ENCODE measurements at regions not wholly inside any gene's neighbourhood (a gene's known extent, or its start where the extent isn't known, plus 50 kb on each side); places are given as distances from the start of the nearest gene placed in this dataset.

DNA sequence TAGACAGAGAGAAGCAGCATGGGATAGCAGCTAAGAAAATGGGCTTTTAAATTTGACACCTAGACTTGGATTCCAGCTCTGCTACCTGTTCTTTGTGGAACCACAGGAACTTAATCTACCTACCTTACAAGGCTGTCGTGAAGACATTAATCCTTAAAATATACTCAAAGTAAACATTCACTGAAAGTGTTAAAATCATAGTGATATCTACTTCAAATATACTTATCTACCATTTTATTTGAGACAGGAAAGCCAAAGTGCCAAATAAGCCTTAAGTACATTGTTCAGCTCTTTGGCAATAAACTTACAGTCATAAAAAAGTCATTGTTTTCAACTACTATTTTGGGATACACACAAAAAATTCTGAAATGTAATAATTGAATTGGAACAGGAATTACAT, 295.0 kb upstream of the PITX2 start:
- TF ChIP-seq, protein P1, sequence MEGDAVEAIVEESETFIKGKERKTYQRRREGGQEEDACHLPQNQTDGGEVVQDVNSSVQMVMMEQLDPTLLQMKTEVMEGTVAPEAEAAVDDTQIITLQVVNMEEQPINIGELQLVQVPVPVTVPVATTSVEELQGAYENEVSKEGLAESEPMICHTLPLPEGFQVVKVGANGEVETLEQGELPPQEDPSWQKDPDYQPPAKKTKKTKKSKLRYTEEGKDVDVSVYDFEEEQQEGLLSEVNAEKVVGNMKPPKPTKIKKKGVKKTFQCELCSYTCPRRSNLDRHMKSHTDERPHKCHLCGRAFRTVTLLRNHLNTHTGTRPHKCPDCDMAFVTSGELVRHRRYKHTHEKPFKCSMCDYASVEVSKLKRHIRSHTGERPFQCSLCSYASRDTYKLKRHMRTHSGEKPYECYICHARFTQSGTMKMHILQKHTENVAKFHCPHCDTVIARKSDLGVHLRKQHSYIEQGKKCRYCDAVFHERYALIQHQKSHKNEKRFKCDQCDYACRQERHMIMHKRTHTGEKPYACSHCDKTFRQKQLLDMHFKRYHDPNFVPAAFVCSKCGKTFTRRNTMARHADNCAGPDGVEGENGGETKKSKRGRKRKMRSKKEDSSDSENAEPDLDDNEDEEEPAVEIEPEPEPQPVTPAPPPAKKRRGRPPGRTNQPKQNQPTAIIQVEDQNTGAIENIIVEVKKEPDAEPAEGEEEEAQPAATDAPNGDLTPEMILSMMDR (IDR thresholded peaks at IDR 0.05; ENCODE audit: insufficient read depth, low read length, poor library complexity, severe bottlenecking), result no peak
- no peak for TF ChIP-seq EZH2phosphoT487 (conservative IDR thresholded peaks at IDR 0.05; ENCODE audit: low read length)
